ENCODE measurements at regions not wholly inside any gene's neighbourhood (a gene's known extent, or its start where the extent isn't known, plus 50 kb on each side); places are given as distances from the start of the nearest gene placed in this dataset.

DNA sequence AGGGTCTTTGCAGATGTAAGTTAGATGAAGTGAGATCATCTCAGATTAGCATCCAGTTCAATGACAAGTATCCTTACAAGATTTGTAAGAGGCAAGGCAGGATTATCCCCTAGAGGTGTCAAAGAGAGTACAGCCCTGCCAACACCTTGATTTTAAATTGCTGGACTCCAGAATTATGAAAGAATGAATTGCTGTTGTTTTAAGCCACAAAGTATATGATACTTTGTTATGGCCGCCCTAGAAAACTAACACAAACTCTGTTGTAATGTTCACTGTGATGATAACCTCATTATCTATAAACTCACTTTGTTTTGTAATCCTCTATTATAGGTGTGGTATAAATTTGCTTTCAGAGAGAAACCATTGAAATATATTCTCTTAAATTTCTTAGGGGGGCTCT lies 249.0 kb upstream of the SPOPL start:
- H3K36me3 Mint-ChIP-seq (ENCODE audit: low read depth) = no peaks in the 10 kb centered on the region
- DNase-seq = no peak
- ChIA-PET CTCF (no interaction called here), POLR2A (no interaction called here)
- peaks cover 15% of the 10 kb centered on the region for H3K9me3 Mint-ChIP-seq
- H3K4me1 Mint-ChIP-seq (ENCODE audit: low read depth) = no peaks in the 10 kb centered on the region
- no peaks in the 10 kb centered on the region for H3K27me3 Mint-ChIP-seq
- H3K4me3 Mint-ChIP-seq = no peak overlapping the region
- ATAC-seq = no peak
- intact Hi-C loops (cut with micrococcal nuclease) = no loop called here
- TF ChIP-seq, protein P1, sequence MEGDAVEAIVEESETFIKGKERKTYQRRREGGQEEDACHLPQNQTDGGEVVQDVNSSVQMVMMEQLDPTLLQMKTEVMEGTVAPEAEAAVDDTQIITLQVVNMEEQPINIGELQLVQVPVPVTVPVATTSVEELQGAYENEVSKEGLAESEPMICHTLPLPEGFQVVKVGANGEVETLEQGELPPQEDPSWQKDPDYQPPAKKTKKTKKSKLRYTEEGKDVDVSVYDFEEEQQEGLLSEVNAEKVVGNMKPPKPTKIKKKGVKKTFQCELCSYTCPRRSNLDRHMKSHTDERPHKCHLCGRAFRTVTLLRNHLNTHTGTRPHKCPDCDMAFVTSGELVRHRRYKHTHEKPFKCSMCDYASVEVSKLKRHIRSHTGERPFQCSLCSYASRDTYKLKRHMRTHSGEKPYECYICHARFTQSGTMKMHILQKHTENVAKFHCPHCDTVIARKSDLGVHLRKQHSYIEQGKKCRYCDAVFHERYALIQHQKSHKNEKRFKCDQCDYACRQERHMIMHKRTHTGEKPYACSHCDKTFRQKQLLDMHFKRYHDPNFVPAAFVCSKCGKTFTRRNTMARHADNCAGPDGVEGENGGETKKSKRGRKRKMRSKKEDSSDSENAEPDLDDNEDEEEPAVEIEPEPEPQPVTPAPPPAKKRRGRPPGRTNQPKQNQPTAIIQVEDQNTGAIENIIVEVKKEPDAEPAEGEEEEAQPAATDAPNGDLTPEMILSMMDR (IDR thresholded peaks at IDR 0.05) = no peak
- H3K27ac Mint-ChIP-seq = no peak overlapping the region

DNA sequence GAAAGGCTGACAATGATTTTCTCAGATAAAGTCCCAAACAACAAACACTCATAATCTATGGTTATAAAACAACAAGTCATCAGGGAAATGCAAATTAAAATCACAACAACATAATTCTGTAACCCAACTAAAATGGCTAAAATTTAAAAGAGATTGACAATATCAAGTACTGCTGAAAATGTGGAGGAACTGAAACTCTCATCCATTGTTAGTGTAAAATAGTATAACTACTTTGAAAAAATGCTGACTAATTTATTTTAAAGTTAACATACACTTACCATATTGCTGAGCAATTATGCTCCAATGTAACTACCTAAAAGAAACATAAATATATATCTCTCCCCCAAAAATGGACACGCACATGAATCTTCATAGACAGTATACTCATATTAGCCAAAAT lies 245.9 kb upstream of the SPOPL start:
- no peaks in the 10 kb centered on the region for H3K36me3 Mint-ChIP-seq (ENCODE audit: low read depth)
- intact Hi-C loops (cut with micrococcal nuclease) = no loop called here
- no peak overlapping the region for H3K4me3 Mint-ChIP-seq
- TF ChIP-seq, protein P1 (IDR thresholded peaks at IDR 0.05) = no peak
- POLR2A ChIA-PET = no interaction called here
- no peaks in the 10 kb centered on the region for H3K4me1 Mint-ChIP-seq (ENCODE audit: low read depth)
- DNase-seq (no peak), ATAC-seq (no peak)
- H3K9me3 Mint-ChIP-seq = peaks cover 23% of the 10 kb centered on the region
- H3K27ac Mint-ChIP-seq = no peak overlapping the region
- CTCF ChIA-PET = no interaction called here
- no peaks in the 10 kb centered on the region for H3K27me3 Mint-ChIP-seq

DNA sequence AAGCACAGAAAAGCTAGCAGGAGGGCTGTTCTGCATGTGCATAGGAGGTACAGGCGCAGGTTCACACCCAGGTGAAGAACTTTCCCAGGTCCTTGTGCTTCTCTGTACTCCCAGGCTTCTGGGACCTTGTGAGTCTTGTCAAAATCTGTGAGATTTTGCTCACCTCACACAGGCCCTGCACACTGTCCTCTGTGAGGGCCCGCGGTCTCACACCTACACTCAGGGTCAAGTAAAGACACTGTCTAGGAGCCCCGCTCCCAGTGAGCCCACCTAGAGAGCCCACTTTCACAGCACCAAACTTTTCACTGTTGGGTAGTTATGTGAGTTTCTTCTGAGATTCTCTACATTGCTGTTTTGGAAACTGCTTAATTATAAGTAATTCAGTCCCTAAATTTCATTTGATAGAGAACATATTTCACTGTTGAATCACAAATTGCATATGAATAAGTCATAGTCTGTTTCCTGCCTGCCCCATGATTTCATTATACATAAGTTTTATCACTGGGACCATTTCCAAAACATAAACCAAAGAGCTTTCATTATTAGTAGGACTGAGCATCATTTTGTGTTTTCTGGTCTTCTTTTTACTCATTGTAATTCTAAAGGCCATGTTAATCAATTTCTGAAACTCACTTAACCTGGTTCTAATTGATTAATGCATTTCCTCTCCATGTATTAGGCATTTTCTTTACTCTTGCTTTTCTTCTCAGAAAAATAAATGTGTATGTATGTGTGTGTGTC lies 234.2 kb upstream of the SPOPL start:
- no peaks in the 10 kb centered on the region for H3K36me3 Mint-ChIP-seq (ENCODE audit: low read depth)
- DNase-seq = no peak
- no peaks in the 10 kb centered on the region for H3K4me1 Mint-ChIP-seq (ENCODE audit: low read depth)
- H3K9me3 Mint-ChIP-seq = peaks cover 10% of the 10 kb centered on the region
- H3K4me3 Mint-ChIP-seq = no peak overlapping the region
- TF ChIP-seq, protein P1 (IDR thresholded peaks at IDR 0.05) = no peak
- H3K27me3 Mint-ChIP-seq = no peaks in the 10 kb centered on the region
- CTCF ChIA-PET = no interaction called here
- POLR2A ChIA-PET = no interaction called here
- intact Hi-C loops (cut with micrococcal nuclease) = no loop called here
- ATAC-seq = no peak
- H3K27ac Mint-ChIP-seq = no peak overlapping the region

- ATAC-seq = no peak
- peaks cover 6% of the 10 kb centered on the region for H3K9me3 Mint-ChIP-seq
- CTCF ChIA-PET = no interaction called here
- DNase-seq = no peak
- H3K36me3 Mint-ChIP-seq (ENCODE audit: low read depth) = no peaks in the 10 kb centered on the region
- no peaks in the 10 kb centered on the region for H3K27me3 Mint-ChIP-seq
- no peaks in the 10 kb centered on the region for H3K4me1 Mint-ChIP-seq (ENCODE audit: low read depth)
- TF ChIP-seq, protein P1 (IDR thresholded peaks at IDR 0.05) = no peak
- H3K4me3 Mint-ChIP-seq = no peak overlapping the region
- H3K27ac Mint-ChIP-seq = no peak overlapping the region
- POLR2A ChIA-PET = no interaction called here
- intact Hi-C loops (cut with micrococcal nuclease) = no loop called here
These were observed 233.7 kb upstream of the SPOPL start for GRCh38 chr2:138267902-138268254.

GRCh38 chr2:138269765-138270164 lies 231.8 kb upstream of the SPOPL start:
- no peak overlapping the region for H3K4me3 Mint-ChIP-seq
- DNase-seq (no peak), ATAC-seq (no peak)
- TF ChIP-seq, protein P1 (IDR thresholded peaks at IDR 0.05) = no peak
- no peaks in the 10 kb centered on the region for H3K4me1 Mint-ChIP-seq (ENCODE audit: low read depth)
- ChIA-PET POLR2A (no interaction called here), CTCF (no interaction called here)
- H3K27ac Mint-ChIP-seq = no peak overlapping the region
- peaks cover 2% of the 10 kb centered on the region for H3K9me3 Mint-ChIP-seq
- H3K36me3 Mint-ChIP-seq (ENCODE audit: low read depth) = no peaks in the 10 kb centered on the region
- intact Hi-C loops (cut with micrococcal nuclease) = no loop called here
- no peaks in the 10 kb centered on the region for H3K27me3 Mint-ChIP-seq
